OCI-LY7 (cell line): ENCODE measurements at regions not wholly inside any gene's neighbourhood (a gene's known extent, or its start where the extent isn't known, plus 50 kb on each side); places are given as distances from the start of the nearest gene placed in this dataset.

ENCODE experiments used
- BruUV-seq: library from RNA; stranded (reverse); fragments of 400-500 nt; replicated peaks from 2 replicates; lab custom pipeline; 2021; lab: Mats Ljungman, UMichigan
- CTCF ChIA-PET: fragments of 300-600 bp; sonication (Branson Sonifier 250); formaldehyde crosslinking; loops from one replicate; lab custom pipeline; 2022; ENCODE audit warnings: antibody characterized with exemption; ENCODE audit not compliant: unreplicated experiment; lab: Charles Lee
- POLR2A ChIA-PET: fragments of 300-600 bp; sonication (Branson Sonifier 250); formaldehyde crosslinking; loops from one replicate; lab custom pipeline; 2022; ENCODE audit warnings: antibody characterized with exemption; lab: Charles Lee
- DNase-seq: peaks from one replicate; pipeline ENCODE4 v3.0.0-alpha.2; 2015; ENCODE audit warnings: low spot score
- H2AFZ ChIP-seq: fragments of 200-600 bp; sonication (generic), shearing (Covaris generic); 2 replicates; pipeline ENCODE4 v1.6.1; 2014; ENCODE audit warnings: mild to moderate bottlenecking, antibody characterized with exemption, low read length, moderate library complexity
- H3K27ac ChIP-seq: fragments of 200-600 bp; sonication (generic); 2 replicates; pipeline ENCODE4 v1.5.1; 2014; ENCODE audit warnings: mixed run types, low read depth, mild to moderate bottlenecking, moderate library complexity, low read length, inconsistent platforms; ENCODE audit not compliant: poor library complexity, severe bottlenecking
- H3K36me3 ChIP-seq: fragments of 200-600 bp; sonication (generic); 2 replicates; pipeline ENCODE4 v1.6.1; 2014; ENCODE audit warnings: mild to moderate bottlenecking, antibody characterized with exemption, low read length, moderate library complexity, mixed read lengths; ENCODE audit not compliant: insufficient read depth
- H3K4me1 ChIP-seq: fragments of 200-600 bp; sonication (generic); 2 replicates; pipeline ENCODE4 v1.5.1; 2014; ENCODE audit warnings: mild to moderate bottlenecking, low read length; ENCODE audit not compliant: insufficient read depth, poor library complexity, severe bottlenecking
- H3K4me2 ChIP-seq: fragments of 200-600 bp; sonication (generic); 2 replicates; pipeline ENCODE4 v1.6.1; 2014; ENCODE audit warnings: mild to moderate bottlenecking, low read length
- H3K4me3 ChIP-seq: fragments of 200-600 bp; sonication (generic); 2 replicates; pipeline ENCODE4 v1.5.1; 2014; ENCODE audit warnings: mild to moderate bottlenecking, low read depth, low read length; ENCODE audit not compliant: poor library complexity, severe bottlenecking
- H3K79me2 ChIP-seq: fragments of 200-600 bp; sonication (generic); 2 replicates; pipeline ENCODE4 v1.6.1; 2016; ENCODE audit warnings: low read depth, mild to moderate bottlenecking, low read length, moderate library complexity, mixed read lengths; ENCODE audit not compliant: insufficient read depth
- H3K9me2 ChIP-seq: fragments of 200-600 bp; sonication (generic); 2 replicates; pipeline ENCODE4 v1.6.1; 2016; ENCODE audit warnings: mild to moderate bottlenecking, low read length, mixed read lengths; ENCODE audit not compliant: insufficient read depth
- H3K9me3 ChIP-seq: fragments of 200-600 bp; sonication (generic); 2 replicates; pipeline ENCODE4 v1.6.1; 2014; ENCODE audit warnings: mild to moderate bottlenecking, mixed run types, low read length, mixed read lengths
- H4K20me1 ChIP-seq: fragments of 200-600 bp; sonication (generic); 2 replicates; pipeline ENCODE4 v1.6.1; 2014; ENCODE audit warnings: mild to moderate bottlenecking, antibody characterized with exemption, low read length, moderate library complexity, mixed read lengths; ENCODE audit not compliant: insufficient read depth
- EZH2phosphoT487 ChIP-seq: fragments of 200-600 bp; sonication (generic); IDR thresholded peaks from 2 replicates; pipeline ENCODE4 v1.6.1; 2018; ENCODE audit warnings: low read depth, borderline replicate concordance, mild to moderate bottlenecking, mixed run types, antibody characterized with exemption, low read length, moderate library complexity, mixed read lengths
- intact Hi-C: fragments of 100-400 bp; cut with micrococcal nuclease; formaldehyde crosslinking; loops from one replicate; pipeline ENCODE4 v1.10.0; 2022; ENCODE audit not compliant: unreplicated experiment
- TF ChIP-seq, protein P1 (sequence below): fragments of 200-600 bp; sonication (generic); conservative IDR thresholded peaks from 2 replicates; pipeline ENCODE4 v1.5.1; 2014; ENCODE audit warnings: mild to moderate bottlenecking, antibody characterized with exemption, low read length, moderate library complexity, mixed read lengths

DNA sequence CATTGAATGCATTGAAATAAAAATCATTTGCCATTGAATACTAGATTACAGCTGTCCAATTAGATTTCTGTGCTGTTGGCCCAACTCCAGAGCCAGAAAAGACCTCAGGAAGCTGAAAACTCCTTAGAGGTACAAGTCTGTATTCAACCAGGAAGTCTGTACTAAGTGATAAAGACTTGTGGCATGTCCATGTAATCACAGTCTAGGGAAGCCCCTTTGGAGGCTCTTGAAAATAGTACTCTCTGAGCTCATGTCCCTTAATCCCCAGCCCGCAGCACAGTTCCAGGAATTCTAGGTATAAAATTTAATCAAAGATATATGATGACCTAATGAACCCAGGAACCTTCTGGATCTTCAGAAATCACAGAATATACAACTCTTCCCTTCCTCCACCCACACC, 279.4 kb downstream of the RSL24D1 start:
- no TSS peak for BruUV-seq
- intact Hi-C loops: no loop called here
- Histone ChIP-seq H4K20me1 (no peaks in the 10 kb centered on the region), H3K4me2 (no peak overlapping the region), H3K9me3 (no peaks in the 10 kb centered on the region), H3K79me2 (no peaks in the 10 kb centered on the region), H3K4me3 (no peak overlapping the region), H3K4me1 (no peaks in the 10 kb centered on the region), H3K36me3 (no peaks in the 10 kb centered on the region), H3K27ac (no peak overlapping the region), H3K9me2 (no peaks in the 10 kb centered on the region), H2AFZ (no peak overlapping the region)
- no peak for TF ChIP-seq EZH2phosphoT487
- TF ChIP-seq, protein P1, sequence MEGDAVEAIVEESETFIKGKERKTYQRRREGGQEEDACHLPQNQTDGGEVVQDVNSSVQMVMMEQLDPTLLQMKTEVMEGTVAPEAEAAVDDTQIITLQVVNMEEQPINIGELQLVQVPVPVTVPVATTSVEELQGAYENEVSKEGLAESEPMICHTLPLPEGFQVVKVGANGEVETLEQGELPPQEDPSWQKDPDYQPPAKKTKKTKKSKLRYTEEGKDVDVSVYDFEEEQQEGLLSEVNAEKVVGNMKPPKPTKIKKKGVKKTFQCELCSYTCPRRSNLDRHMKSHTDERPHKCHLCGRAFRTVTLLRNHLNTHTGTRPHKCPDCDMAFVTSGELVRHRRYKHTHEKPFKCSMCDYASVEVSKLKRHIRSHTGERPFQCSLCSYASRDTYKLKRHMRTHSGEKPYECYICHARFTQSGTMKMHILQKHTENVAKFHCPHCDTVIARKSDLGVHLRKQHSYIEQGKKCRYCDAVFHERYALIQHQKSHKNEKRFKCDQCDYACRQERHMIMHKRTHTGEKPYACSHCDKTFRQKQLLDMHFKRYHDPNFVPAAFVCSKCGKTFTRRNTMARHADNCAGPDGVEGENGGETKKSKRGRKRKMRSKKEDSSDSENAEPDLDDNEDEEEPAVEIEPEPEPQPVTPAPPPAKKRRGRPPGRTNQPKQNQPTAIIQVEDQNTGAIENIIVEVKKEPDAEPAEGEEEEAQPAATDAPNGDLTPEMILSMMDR: no peak
- DNase-seq: no peak
- ChIA-PET POLR2A (no interaction called here), CTCF (no interaction called here)

DNA sequence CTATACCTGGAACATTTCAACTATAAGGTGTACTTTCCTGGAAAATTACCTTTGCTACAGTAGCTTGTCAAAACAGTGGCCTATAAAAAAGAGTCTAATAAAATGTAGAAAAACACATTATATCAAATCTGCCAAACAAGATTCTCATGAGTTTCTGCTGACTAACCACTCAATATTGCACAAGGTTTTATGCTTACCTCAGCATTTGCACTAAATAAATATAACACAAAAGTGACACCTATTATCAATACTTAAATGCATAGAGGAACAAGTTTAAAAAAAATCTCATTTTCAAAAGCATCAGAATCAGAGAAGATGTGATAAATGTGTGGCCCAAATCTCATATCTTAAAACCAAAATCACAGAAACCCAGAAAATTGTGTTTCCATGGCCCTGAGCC, 281.4 kb downstream of the RSL24D1 start:
- no peaks in the 10 kb centered on the region for H4K20me1 ChIP-seq
- CTCF ChIA-PET: no interaction called here
- H2AFZ ChIP-seq: no peak overlapping the region
- TF ChIP-seq EZH2phosphoT487: no peak
- TF ChIP-seq, protein P1: no peak
- no peak for DNase-seq
- H3K4me2 ChIP-seq: no peak overlapping the region
- POLR2A ChIA-PET: interaction anchor here (0.6 kb wide), 1 partner anchor 40 kb away, joined by 3 read pairs; no protein-coding TSS in a partner anchor
- intact Hi-C loops: no loop called here
- no peak overlapping the region for H3K27ac ChIP-seq
- H3K36me3 ChIP-seq: no peaks in the 10 kb centered on the region
- BruUV-seq: no TSS peak
- no peaks in the 10 kb centered on the region for H3K79me2 ChIP-seq
- no peaks in the 10 kb centered on the region for H3K9me2 ChIP-seq
- H3K4me1 ChIP-seq: no peaks in the 10 kb centered on the region
- no peaks in the 10 kb centered on the region for H3K9me3 ChIP-seq
- no peak overlapping the region for H3K4me3 ChIP-seq

DNA sequence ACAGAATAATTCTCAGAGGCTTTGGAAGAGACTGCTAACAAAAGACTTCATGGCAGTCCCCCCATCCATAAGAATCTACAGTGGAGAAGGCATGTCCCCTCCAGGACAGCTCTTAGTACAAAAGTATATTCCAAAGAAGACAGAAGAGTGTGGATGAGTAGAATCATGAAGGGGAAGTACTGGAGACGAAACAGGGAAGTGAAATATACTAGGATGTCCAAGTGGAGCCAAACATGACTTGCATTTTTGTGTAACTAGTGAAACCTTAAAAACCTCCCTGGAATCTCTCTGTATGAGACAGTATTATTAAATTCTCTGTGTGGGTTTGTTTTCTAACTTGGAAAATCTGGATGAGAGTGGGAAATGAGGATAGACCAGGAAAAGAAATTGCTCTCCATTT, 312.4 kb downstream of the RSL24D1 start:
- CTCF ChIA-PET: no interaction called here
- Histone ChIP-seq H3K4me1 (no peaks in the 10 kb centered on the region), H3K9me2 (no peaks in the 10 kb centered on the region), H3K4me2 (no peak overlapping the region), H4K20me1 (no peaks in the 10 kb centered on the region), H3K79me2 (no peaks in the 10 kb centered on the region), H3K36me3 (no peaks in the 10 kb centered on the region), H3K4me3 (no peak overlapping the region), H3K9me3 (no peaks in the 10 kb centered on the region), H3K27ac (no peak overlapping the region), H2AFZ (no peak overlapping the region)
- intact Hi-C loops: no loop called here
- DNase-seq: no peak
- TF ChIP-seq EZH2phosphoT487: no peak
- TF ChIP-seq, protein P1: no peak
- BruUV-seq: no TSS peak
- POLR2A ChIA-PET: no interaction called here
